SK-N-SH (cell line): ENCODE measurements at regions not wholly inside any gene's neighbourhood (a gene's known extent, or its start where the extent isn't known, plus 50 kb on each side); places are given as distances from the start of the nearest gene placed in this dataset.

Source experiments
- CHD2 ChIP-seq: fragments of 150-350 bp; IDR thresholded peaks from 2 replicates; pipeline ENCODE4 v1.6.1; 2018; ENCODE audit warnings: low read length; ENCODE audit not compliant: partially characterized antibody
- EZH2phosphoT487 ChIP-seq: fragments of 200-600 bp; sonication (generic); IDR thresholded peaks from 2 replicates; pipeline ENCODE4 v1.6.1; 2017; ENCODE audit warnings: low read depth, mixed run types, mild to moderate bottlenecking, antibody characterized with exemption, moderate library complexity, borderline replicate concordance
- NFIC ChIP-seq: IDR thresholded peaks from 2 replicates; pipeline ENCODE4 v1.4.0; 2012; ENCODE audit warnings: borderline replicate concordance
- RAD21 ChIP-seq: IDR thresholded peaks from 2 replicates; pipeline ENCODE4 v1.6.1; 2012; ENCODE audit warnings: mild to moderate bottlenecking, low read length
- RCOR1 ChIP-seq: fragments of 150-350 bp; IDR thresholded peaks from 2 replicates; pipeline ENCODE4 v1.6.1; 2017; ENCODE audit warnings: antibody characterized with exemption, low read length
- RFX5 ChIP-seq: IDR thresholded peaks from 2 replicates; pipeline ENCODE4 v1.6.1; 2012; ENCODE audit warnings: mild to moderate bottlenecking, improper control_type of control experiment, low read length
- TF ChIP-seq, protein P1 (sequence below): fragments of 200-600 bp; sonication (generic); IDR thresholded peaks from 2 replicates; pipeline ENCODE4 v1.6.1; 2017; ENCODE audit warnings: antibody characterized with exemption, mild to moderate bottlenecking, moderate library complexity

- TF ChIP-seq, protein P1, sequence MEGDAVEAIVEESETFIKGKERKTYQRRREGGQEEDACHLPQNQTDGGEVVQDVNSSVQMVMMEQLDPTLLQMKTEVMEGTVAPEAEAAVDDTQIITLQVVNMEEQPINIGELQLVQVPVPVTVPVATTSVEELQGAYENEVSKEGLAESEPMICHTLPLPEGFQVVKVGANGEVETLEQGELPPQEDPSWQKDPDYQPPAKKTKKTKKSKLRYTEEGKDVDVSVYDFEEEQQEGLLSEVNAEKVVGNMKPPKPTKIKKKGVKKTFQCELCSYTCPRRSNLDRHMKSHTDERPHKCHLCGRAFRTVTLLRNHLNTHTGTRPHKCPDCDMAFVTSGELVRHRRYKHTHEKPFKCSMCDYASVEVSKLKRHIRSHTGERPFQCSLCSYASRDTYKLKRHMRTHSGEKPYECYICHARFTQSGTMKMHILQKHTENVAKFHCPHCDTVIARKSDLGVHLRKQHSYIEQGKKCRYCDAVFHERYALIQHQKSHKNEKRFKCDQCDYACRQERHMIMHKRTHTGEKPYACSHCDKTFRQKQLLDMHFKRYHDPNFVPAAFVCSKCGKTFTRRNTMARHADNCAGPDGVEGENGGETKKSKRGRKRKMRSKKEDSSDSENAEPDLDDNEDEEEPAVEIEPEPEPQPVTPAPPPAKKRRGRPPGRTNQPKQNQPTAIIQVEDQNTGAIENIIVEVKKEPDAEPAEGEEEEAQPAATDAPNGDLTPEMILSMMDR: no peak
- TF ChIP-seq EZH2phosphoT487: no peak
- TF ChIP-seq RAD21: no peak
- TF ChIP-seq RFX5: no peak
- TF ChIP-seq RCOR1: no peak
- TF ChIP-seq CHD2: no peak
- no peak for TF ChIP-seq NFIC
These were observed 126.5 kb upstream of the CMC1 start for GRCh38 chr3:28114893-28115292.
